LNCaP clone FGC (cell line): ENCODE measurements at regions not wholly inside any gene's neighbourhood (a gene's known extent, or its start where the extent isn't known, plus 50 kb on each side); places are given as distances from the start of the nearest gene placed in this dataset.

ENCODE experiments used
- DNase-seq: peaks from one replicate; pipeline ENCODE4 v3.0.0-alpha.2; 2011; ENCODE audit warnings: low read depth
- H3K4me3 ChIP-seq: 2 replicates; pipeline ENCODE4 v1.5.1; 2011; ENCODE audit warnings: mild to moderate bottlenecking, low read depth, low read length, control low read depth
- TF ChIP-seq, protein P1 (sequence below): IDR thresholded peaks from 2 replicates; pipeline ENCODE4 v1.5.1; 2012; ENCODE audit warnings: mild to moderate bottlenecking; ENCODE audit not compliant: control insufficient read depth, insufficient read depth; ENCODE audit errors: extremely low read depth

DNA sequence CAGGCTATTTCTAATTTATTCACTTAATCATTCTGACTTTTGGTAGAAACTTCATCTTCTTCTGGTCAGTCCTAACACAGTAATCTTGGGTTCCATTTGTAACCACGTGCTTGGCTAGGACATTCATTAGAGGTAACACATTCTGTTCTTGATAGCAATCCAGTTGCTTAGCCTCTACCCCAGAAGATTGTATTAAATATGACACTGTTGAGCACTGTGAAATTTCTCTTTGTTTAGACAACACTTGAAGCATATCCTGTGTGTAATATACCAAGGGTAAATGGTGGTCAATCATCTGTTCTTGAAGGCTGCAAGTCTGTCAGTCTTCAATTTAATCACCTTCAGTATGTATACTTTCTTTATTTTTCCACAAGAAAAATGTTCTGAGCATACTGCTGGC, 523.0 kb downstream of the ANKRD50 start:
- DNase-seq, result no peak
- TF ChIP-seq, protein P1, sequence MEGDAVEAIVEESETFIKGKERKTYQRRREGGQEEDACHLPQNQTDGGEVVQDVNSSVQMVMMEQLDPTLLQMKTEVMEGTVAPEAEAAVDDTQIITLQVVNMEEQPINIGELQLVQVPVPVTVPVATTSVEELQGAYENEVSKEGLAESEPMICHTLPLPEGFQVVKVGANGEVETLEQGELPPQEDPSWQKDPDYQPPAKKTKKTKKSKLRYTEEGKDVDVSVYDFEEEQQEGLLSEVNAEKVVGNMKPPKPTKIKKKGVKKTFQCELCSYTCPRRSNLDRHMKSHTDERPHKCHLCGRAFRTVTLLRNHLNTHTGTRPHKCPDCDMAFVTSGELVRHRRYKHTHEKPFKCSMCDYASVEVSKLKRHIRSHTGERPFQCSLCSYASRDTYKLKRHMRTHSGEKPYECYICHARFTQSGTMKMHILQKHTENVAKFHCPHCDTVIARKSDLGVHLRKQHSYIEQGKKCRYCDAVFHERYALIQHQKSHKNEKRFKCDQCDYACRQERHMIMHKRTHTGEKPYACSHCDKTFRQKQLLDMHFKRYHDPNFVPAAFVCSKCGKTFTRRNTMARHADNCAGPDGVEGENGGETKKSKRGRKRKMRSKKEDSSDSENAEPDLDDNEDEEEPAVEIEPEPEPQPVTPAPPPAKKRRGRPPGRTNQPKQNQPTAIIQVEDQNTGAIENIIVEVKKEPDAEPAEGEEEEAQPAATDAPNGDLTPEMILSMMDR, result no peak

DNA sequence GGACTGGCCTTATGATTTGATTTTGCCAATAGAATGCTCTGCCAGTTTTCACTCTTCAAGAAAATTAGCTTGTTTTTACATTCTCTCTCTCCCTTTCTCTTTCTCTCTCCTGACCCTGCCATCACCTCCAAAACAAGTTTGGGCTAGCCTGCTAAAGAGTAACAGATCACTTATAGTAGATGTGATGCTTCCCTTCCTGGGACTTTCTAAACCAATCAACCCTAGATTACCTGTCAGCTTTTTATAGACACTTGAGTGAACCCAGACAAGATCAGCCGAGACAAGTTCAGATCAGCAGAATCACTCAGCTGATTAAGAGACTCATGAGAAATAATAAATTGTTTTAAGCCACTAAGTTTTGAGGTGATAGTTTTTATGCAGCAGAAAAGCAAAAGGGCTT, 521.2 kb downstream of the ANKRD50 start:
- TF ChIP-seq, protein P1, result no peak
- DNase-seq, result no peak
- no peak overlapping the region for H3K4me3 ChIP-seq

More for the DNA sequence above, 523.0 kb downstream of the ANKRD50 start:
- H3K4me3 ChIP-seq, result no peak overlapping the region

DNA sequence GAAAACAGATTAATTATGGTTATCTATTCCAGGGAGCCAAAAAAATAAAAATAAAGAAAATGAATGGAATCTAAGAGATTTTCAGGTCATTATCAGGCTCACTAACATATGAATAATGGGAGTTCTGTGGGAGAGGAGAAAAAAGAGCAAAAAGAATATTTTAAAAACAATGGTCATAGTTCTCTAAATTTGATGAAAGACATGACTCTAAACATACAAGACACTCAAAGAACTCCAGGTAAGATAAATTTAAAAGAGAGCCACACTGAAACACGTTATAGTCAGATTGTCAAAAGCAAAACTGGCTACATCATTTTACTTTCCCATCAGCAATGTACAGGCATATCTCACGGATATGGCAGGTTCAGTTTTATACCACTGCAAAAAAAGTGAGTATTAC, 520.0 kb downstream of the ANKRD50 start:
- TF ChIP-seq, protein P1, result no peak
- DNase-seq, result no peak
- H3K4me3 ChIP-seq, result no peak overlapping the region

DNA sequence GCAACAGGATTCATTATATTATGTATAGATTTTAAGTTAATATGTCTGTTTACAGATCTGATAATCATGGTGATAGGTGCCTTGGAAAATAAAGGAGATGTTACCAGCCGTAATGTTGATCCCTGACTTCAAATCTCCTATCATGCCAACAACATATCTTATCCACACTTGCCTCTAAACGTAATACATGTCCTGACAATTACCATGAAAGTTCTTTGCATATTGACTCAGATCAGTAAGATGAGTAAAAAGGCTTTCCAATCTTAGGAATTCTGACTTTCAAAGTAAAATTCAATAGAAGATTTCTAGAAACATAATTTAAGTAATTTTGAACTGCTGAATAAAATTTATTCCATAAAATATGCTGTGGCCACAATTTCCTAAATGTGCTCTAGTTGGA, 513.3 kb downstream of the ANKRD50 start:
- no peak for DNase-seq
- TF ChIP-seq, protein P1, result no peak
- H3K4me3 ChIP-seq, result no peak overlapping the region

DNA sequence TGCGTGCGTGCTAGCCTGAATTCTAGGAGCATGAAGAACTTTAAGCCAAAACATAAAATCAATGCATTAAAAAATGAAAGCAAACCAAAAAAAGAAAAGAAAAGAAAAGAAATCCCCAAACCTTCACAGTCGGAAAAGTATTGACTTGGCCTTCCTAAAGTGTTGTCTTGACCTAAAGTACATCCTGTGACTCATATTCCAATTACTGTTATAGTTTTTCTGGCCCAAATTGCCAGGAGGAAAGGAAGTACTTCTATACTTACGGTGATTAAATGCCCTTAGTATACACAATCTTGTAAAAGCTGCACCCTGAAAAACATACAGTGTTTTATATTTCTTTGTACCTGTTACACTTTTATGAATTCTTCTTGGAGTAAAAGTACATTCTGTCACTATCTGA, 512.8 kb downstream of the ANKRD50 start:
- no peak for DNase-seq
- TF ChIP-seq, protein P1, result no peak
- H3K4me3 ChIP-seq, result no peak overlapping the region

DNA sequence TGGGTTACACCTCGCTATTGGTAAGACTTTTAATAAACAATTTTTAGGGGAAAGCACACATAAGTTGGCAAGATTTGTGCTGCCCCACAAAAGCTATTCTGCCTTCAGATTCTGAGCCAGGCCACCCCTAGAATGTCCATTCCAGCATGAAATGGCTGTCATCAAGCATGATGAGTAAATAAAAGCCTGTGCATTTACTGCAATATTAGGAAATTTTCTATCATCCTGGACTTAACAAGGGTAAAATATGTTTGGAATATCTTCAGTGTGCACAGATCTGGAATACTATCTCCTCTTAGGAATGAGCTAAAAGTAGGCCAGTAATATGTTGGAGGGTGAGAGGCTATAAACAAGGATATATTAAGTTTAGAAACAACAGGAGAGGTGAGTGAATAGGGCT, 510.9 kb downstream of the ANKRD50 start:
- no peak for DNase-seq
- no peak overlapping the region for H3K4me3 ChIP-seq
- TF ChIP-seq, protein P1, result no peak

DNA sequence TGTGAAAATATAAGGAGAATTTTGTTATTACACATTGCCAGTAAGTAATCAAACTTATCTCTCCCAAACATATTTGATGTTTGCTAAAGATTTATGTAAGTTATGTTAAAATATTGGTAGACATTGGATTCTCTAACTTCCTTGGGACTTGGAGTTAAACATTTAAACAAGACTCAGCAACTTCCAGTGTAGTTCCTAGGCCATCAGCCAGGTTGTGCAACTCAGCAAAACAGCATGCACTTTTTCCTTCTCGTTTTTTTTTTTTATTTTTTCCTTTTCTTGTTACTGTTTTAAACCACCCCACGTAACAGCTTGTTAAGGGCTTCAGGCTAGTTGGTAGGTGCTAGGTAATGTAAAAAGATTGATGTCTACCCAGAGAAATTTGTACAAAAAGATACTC, 510.4 kb downstream of the ANKRD50 start:
- no peak overlapping the region for H3K4me3 ChIP-seq
- TF ChIP-seq, protein P1, result 0 out of 2 replicates have a peak, but pooled peaks have one; percentile 9
- DNase-seq, result no peak
